Spleen (tissue), 7 donors: ENCODE measurements at regions not wholly inside any gene's neighbourhood (a gene's known extent, or its start where the extent isn't known, plus 50 kb on each side); places are given as distances from the start of the nearest gene placed in this dataset.

Experiments
- POLR2A ChIP-seq, 3 donors: fragments of 450-650 bp; IDR thresholded peaks; one replicate each; pipeline ENCODE4 v1.5.1; 2017; ENCODE audit warnings: antibody characterized with exemption in 3 of 3, mild to moderate bottlenecking in 1 of 3
- POLR2AphosphoS5 ChIP-seq, 3 donors: sonication (generic); formaldehyde crosslinking; IDR thresholded peaks; one replicate each; pipeline ENCODE4 v1.5.1; 2017; ENCODE audit warnings: antibody characterized with exemption in 3 of 3
- TF ChIP-seq, protein P1 (sequence below), 11 experiments: fragments of 200-600 bp in 7 of 11; fragments of 450-650 bp in 4 of 11; sonication (generic) in 4 of 11; IDR thresholded peaks in 8 of 11; conservative IDR thresholded peaks in 3 of 11; 1 replicate in 7 of 11; 2 replicates in 4 of 11; pipeline versions ENCODE4 v1.4.0 to v1.8.0; 2016 to 2021; ENCODE audit warnings: antibody characterized with exemption in 11 of 11, inconsistent platforms in 4 of 11, mild to moderate bottlenecking in 1 of 11
- donor health status: DM: no; HTN: no; CAD: no; lungs with moderate emphysema.
- donor health status: DM: no; HTN: no; CAD: no.
- donor health status: DM: no; HTN: no; CAD: no.

DNA sequence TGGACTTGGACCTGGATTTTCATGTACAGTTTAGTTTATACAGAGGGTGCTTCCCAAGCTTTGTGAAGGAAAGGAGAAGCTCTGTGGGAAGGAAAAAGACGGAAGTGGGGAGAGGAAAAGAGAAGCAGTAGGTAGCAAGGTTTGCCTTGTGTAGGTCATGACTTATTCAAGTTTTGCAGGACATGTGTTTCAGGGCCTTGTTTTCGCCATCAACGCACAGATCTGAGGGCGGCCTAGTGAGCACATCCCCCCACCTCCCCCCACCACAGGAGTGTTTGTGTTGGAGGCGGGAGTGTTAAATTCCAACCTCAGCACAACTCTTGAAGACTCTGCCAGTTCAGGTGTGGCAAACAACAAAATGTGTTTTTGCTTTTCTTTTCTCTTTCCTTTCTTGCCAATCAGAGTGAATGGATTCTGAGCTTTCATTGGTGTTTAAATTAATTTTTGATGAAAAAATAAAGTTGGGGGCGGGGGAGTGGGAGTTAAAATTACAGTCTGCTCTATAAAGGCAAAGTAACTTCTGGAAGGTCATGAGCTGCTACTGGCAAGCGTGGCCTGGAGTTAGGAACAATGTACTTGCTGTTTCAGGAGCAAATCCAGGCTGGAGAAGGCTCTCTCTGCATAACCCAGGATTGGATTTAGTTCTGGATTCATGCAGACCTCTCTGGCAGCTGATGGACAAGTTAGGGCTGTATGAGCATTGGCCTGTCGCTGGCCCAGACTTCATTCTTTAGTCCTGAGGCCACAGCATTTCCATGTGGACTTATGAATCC is 338.5 kb downstream of the CD83 start:
- TF ChIP-seq, protein P1, sequence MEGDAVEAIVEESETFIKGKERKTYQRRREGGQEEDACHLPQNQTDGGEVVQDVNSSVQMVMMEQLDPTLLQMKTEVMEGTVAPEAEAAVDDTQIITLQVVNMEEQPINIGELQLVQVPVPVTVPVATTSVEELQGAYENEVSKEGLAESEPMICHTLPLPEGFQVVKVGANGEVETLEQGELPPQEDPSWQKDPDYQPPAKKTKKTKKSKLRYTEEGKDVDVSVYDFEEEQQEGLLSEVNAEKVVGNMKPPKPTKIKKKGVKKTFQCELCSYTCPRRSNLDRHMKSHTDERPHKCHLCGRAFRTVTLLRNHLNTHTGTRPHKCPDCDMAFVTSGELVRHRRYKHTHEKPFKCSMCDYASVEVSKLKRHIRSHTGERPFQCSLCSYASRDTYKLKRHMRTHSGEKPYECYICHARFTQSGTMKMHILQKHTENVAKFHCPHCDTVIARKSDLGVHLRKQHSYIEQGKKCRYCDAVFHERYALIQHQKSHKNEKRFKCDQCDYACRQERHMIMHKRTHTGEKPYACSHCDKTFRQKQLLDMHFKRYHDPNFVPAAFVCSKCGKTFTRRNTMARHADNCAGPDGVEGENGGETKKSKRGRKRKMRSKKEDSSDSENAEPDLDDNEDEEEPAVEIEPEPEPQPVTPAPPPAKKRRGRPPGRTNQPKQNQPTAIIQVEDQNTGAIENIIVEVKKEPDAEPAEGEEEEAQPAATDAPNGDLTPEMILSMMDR (IDR thresholded peaks at IDR 0.05 in 8 of 11, conservative IDR thresholded peaks at IDR 0.05 in 3 of 11), result no peak
- TF ChIP-seq POLR2AphosphoS5 (IDR thresholded peaks at IDR 0.05) (no peak), POLR2A (IDR thresholded peaks at IDR 0.05) (no peak)
